ENCODE measurements at regions not wholly inside any gene's neighbourhood (a gene's known extent, or its start where the extent isn't known, plus 50 kb on each side); places are given as distances from the start of the nearest gene placed in this dataset.

DNA sequence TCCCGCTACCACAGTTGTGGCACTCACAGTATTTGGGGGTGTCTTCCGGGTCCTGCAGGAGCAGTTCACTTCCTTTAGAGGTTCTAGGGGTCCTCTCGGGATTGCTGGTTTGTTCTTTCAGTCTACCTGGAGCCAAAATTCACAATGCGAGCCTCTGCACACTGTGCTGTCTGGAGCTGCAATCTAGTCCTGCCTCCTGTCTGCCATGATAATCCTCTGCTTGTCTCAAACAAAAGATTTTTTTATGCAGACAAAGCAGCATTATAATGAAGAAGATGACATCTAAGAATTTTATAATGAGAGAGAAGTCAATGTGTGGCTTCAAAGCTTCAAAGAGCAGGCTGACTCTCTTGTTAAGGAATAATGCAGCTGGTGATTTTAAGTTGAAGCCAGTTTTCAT, 975.1 kb upstream of the GYPC start:
- TF ChIP-seq, protein P1, sequence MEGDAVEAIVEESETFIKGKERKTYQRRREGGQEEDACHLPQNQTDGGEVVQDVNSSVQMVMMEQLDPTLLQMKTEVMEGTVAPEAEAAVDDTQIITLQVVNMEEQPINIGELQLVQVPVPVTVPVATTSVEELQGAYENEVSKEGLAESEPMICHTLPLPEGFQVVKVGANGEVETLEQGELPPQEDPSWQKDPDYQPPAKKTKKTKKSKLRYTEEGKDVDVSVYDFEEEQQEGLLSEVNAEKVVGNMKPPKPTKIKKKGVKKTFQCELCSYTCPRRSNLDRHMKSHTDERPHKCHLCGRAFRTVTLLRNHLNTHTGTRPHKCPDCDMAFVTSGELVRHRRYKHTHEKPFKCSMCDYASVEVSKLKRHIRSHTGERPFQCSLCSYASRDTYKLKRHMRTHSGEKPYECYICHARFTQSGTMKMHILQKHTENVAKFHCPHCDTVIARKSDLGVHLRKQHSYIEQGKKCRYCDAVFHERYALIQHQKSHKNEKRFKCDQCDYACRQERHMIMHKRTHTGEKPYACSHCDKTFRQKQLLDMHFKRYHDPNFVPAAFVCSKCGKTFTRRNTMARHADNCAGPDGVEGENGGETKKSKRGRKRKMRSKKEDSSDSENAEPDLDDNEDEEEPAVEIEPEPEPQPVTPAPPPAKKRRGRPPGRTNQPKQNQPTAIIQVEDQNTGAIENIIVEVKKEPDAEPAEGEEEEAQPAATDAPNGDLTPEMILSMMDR (IDR thresholded peaks at IDR 0.05), result no peak
- H3K4me3 Mint-ChIP-seq, result no peak overlapping the region
- no peak overlapping the region for H3K27ac Mint-ChIP-seq
- H3K36me3 Mint-ChIP-seq (ENCODE audit: low read depth), result peaks cover 11% of the 10 kb centered on the region
- no peaks in the 10 kb centered on the region; the same call in 1 of the 2 replicates for H3K27me3 Mint-ChIP-seq (ENCODE audit: insufficient read depth)
- peaks cover 62% of the 10 kb centered on the region for H3K9me3 Mint-ChIP-seq
- no peak for DNase-seq
- H3K4me1 Mint-ChIP-seq (ENCODE audit: low read depth), result no peaks in the 10 kb centered on the region

DNA sequence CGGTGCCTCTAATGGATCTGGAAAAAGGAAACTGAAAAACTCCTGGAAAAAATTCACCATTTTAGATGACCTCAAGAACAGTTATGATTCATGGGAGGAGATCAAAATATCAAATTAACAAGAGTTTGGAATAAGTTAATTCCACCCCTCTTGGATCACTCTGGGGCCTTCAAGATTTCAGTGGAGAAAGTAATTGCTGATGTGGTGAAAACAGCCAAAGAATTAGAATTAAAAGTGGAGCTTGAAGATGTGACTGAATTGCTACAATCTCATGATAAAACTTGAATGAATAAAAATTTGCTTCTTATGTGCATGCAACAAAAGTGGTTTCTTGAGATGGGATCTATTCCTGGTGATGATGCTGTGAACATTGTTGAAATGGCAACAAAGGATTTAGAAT, 974.4 kb upstream of the GYPC start:
- DNase-seq, result no peak
- peaks cover 11% of the 10 kb centered on the region for H3K36me3 Mint-ChIP-seq (ENCODE audit: low read depth)
- peaks cover 59% of the 10 kb centered on the region for H3K9me3 Mint-ChIP-seq
- no peak overlapping the region for H3K27ac Mint-ChIP-seq
- TF ChIP-seq, protein P1 (IDR thresholded peaks at IDR 0.05), result no peak
- H3K4me3 Mint-ChIP-seq, result no peak overlapping the region
- H3K27me3 Mint-ChIP-seq (ENCODE audit: insufficient read depth), result no peaks in the 10 kb centered on the region; the same call in 1 of the 2 replicates
- no peaks in the 10 kb centered on the region for H3K4me1 Mint-ChIP-seq (ENCODE audit: low read depth)

DNA sequence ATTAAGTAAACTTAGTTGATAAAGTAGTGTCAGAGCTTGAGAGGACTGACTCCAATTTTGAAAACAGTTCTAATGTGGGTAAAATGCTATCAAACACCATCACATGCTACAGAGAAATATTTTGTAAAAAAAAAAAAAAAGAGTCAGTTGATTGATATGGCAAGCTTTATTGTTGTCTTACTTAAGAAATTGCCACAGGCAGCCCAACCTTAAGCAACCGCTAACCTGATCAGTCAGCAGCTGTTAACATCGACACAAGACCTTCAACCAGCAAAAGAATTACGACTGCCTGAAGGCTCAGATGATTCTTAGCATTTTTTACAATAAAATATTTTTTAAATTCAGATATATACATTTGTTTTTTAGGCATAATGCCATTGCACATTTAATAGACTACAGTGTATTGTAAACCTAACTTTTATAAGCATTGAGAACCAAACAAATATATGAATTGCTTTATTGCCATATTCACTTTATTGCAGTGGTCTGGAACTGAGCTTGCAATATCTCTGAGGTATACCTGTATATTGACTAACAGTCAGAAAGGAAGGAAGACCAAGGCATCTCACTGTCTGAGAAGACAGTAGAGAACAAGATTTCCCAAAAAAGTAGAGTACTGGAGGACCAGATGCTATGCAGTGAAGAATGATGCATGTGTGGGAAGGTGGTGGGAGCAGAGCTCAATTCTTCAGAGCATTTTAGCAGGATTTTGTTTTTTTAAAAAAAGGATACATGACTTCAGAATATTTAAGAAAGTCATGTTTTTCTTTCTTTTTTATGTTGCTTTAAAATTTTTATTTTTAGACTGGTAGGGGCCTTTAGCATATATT, 973.8 kb upstream of the GYPC start:
- H3K4me3 Mint-ChIP-seq, result no peak overlapping the region
- no peak overlapping the region for H3K27ac Mint-ChIP-seq
- TF ChIP-seq, protein P1 (IDR thresholded peaks at IDR 0.05), result no peak

DNA sequence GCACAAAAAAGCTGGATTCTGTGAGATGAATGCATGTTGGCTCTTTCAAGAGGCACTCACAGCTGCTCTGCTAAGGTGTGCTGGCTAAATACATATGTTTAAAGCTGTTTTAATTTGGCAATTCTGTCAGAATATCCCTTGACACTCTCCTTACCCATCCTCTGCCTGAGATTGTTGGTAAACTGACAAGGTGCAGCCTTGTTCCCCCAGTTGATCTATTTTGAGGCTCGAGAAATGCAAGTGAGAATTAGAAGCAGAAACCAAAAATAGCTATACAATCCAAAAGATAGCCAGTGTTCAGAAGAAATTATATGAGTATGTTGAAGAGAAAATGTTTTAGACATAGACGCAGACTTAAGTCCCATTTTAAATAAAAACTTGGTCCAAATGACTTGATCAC, 971.7 kb upstream of the GYPC start:
- Mint-ChIP-seq H3K27me3 (ENCODE audit: insufficient read depth) (no peaks in the 10 kb centered on the region; the same call in 1 of the 2 replicates), H3K4me1 (ENCODE audit: low read depth) (no peaks in the 10 kb centered on the region), H3K36me3 (ENCODE audit: low read depth) (peaks cover 11% of the 10 kb centered on the region), H3K27ac (no peak overlapping the region), H3K4me3 (no peak overlapping the region), H3K9me3 (peaks cover 49% of the 10 kb centered on the region)
- TF ChIP-seq, protein P1 (IDR thresholded peaks at IDR 0.05), result no peak
- DNase-seq, result no peak

More for the DNA sequence above, 973.8 kb upstream of the GYPC start:
- H3K4me1 Mint-ChIP-seq (ENCODE audit: low read depth), result no peaks in the 10 kb centered on the region
- peaks cover 56% of the 10 kb centered on the region for H3K9me3 Mint-ChIP-seq
- H3K36me3 Mint-ChIP-seq (ENCODE audit: low read depth), result peaks cover 11% of the 10 kb centered on the region
- H3K27me3 Mint-ChIP-seq (ENCODE audit: insufficient read depth), result no peaks in the 10 kb centered on the region; the same call in 1 of the 2 replicates
- DNase-seq, result no peak

DNA sequence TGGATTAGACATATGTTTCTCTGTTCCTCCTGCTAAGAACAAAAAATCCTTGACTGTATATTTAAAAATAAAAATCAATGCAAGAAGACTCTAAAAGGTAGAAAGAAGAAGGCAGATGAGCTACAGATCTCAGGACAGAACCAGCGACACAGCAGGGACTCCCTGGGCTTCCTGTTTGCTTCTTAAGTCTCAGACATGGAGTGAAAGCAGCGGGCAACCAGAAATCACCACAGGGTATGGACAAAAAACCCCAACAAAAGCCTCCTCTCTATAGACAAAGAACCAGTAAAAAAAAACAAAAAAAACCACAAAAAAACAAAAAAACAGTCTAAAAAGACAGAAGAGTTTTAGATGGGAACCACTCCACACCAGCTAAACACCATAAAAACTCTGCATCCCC, 971.0 kb upstream of the GYPC start:
- no peaks in the 10 kb centered on the region for H3K4me1 Mint-ChIP-seq (ENCODE audit: low read depth)
- H3K36me3 Mint-ChIP-seq (ENCODE audit: low read depth), result peaks cover 11% of the 10 kb centered on the region
- no peak overlapping the region for H3K4me3 Mint-ChIP-seq
- TF ChIP-seq, protein P1 (IDR thresholded peaks at IDR 0.05), result no peak
- no peak overlapping the region for H3K27ac Mint-ChIP-seq
- no peaks in the 10 kb centered on the region for H3K27me3 Mint-ChIP-seq (ENCODE audit: insufficient read depth)
- peaks cover 42% of the 10 kb centered on the region for H3K9me3 Mint-ChIP-seq
- no peak for DNase-seq
